ENCODE measurements at regions not wholly inside any gene's neighbourhood (a gene's known extent, or its start where the extent isn't known, plus 50 kb on each side); places are given as distances from the start of the nearest gene placed in this dataset.

- ATAC-seq (ENCODE audit: low read depth) (no peak), DNase-seq (ENCODE audit: low spot score) (peak; percentile 29)
- no peak overlapping the region for H3K4me3 ChIP-seq (ENCODE audit: severe bottlenecking)
- no peak overlapping the region for H3K27ac ChIP-seq (ENCODE audit: poor library complexity, severe bottlenecking)
- no peaks in the 10 kb centered on the region for H3K9me3 ChIP-seq (ENCODE audit: severe bottlenecking)
- no peaks in the 10 kb centered on the region for H3K27me3 ChIP-seq (ENCODE audit: insufficient read depth, poor library complexity, severe bottlenecking)
- H3K36me3 ChIP-seq (ENCODE audit: low read depth), result no peaks in the 10 kb centered on the region
- H3K4me1 ChIP-seq (ENCODE audit: insufficient read depth, poor library complexity, severe bottlenecking), result no peaks in the 10 kb centered on the region
- no peak for TF ChIP-seq CTCF (IDR thresholded peaks at IDR 0.05; ENCODE audit: poor library complexity, severe bottlenecking)
These were observed 261.2 kb downstream of the EIPR1 start for GRCh38 chr2:3116371-3116770.

DNA sequence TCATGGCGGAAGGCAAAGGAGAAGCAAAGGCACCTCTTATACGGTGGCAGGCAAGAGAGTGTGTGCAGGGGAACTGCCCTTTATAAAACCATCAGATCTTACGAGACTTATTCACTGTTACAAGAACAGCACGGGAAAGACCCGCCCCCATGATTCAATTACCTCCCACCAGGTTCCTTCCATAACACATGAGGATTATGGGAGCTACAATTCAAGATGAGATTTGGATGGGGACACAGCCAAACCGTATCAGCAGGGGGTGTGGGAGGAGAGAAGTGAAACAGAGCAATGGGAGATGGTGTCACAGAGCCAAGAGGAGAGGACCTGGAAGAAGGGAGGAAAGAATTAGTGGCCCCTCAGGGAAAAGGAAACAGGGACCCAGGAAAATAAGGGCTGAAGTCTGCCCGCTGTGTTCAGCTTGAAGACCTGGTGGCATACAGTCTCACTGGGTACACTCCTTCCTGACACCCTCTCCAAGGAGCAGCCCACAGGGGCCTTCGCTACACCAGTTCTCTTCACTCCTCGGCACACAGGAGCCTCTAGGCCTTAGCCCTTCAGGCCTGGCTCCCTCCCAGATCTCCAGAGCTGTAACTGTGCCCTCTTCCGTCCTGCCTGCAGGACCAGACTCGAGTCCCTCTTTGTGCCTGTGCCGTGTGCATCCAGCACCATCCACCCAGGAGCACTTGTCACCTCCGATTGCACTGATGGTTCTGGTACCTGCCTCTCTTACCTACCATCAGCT is 262.1 kb downstream of the EIPR1 start:
- ATAC-seq (ENCODE audit: low read depth), result no peak
- no peak for TF ChIP-seq CTCF (IDR thresholded peaks at IDR 0.05; ENCODE audit: poor library complexity, severe bottlenecking)
- no peak for DNase-seq (ENCODE audit: low spot score)

GRCh38 chr2:3114406-3115185 is 263.0 kb downstream of the EIPR1 start:
- no peak for TF ChIP-seq CTCF (IDR thresholded peaks at IDR 0.05; ENCODE audit: poor library complexity, severe bottlenecking)
- H3K27me3 ChIP-seq (ENCODE audit: insufficient read depth, poor library complexity, severe bottlenecking), result no peaks in the 10 kb centered on the region

More for the DNA sequence above, 262.1 kb downstream of the EIPR1 start:
- no peaks in the 10 kb centered on the region for H3K36me3 ChIP-seq (ENCODE audit: low read depth)
- H3K4me3 ChIP-seq (ENCODE audit: severe bottlenecking), result no peak overlapping the region
- H3K27ac ChIP-seq (ENCODE audit: poor library complexity, severe bottlenecking), result no peak overlapping the region
- no peaks in the 10 kb centered on the region for H3K27me3 ChIP-seq (ENCODE audit: insufficient read depth, poor library complexity, severe bottlenecking)
- H3K9me3 ChIP-seq (ENCODE audit: severe bottlenecking), result no peaks in the 10 kb centered on the region
- H3K4me1 ChIP-seq (ENCODE audit: insufficient read depth, poor library complexity, severe bottlenecking), result no peaks in the 10 kb centered on the region

GRCh38 chr2:3113769-3114168 is 263.8 kb downstream of the EIPR1 start:
- Histone ChIP-seq H3K36me3 (ENCODE audit: low read depth) (no peaks in the 10 kb centered on the region), H3K27me3 (ENCODE audit: insufficient read depth, poor library complexity, severe bottlenecking) (no peaks in the 10 kb centered on the region), H3K4me3 (ENCODE audit: severe bottlenecking) (no peak overlapping the region), H3K9me3 (ENCODE audit: severe bottlenecking) (no peaks in the 10 kb centered on the region), H3K27ac (ENCODE audit: poor library complexity, severe bottlenecking) (no peak overlapping the region), H3K4me1 (ENCODE audit: insufficient read depth, poor library complexity, severe bottlenecking) (no peaks in the 10 kb centered on the region)
- TF ChIP-seq CTCF (IDR thresholded peaks at IDR 0.05; ENCODE audit: poor library complexity, severe bottlenecking), result no peak
- DNase-seq (ENCODE audit: low spot score), result no peak
- no peak for ATAC-seq (ENCODE audit: low read depth)

More at GRCh38 chr2:3114406-3115185, 263.0 kb downstream of the EIPR1 start:
- DNase-seq (ENCODE audit: low spot score) (no peak), ATAC-seq (ENCODE audit: low read depth) (no peak)
- Histone ChIP-seq H3K9me3 (ENCODE audit: severe bottlenecking) (no peaks in the 10 kb centered on the region), H3K4me3 (ENCODE audit: severe bottlenecking) (no peak overlapping the region), H3K36me3 (ENCODE audit: low read depth) (no peaks in the 10 kb centered on the region), H3K27ac (ENCODE audit: poor library complexity, severe bottlenecking) (no peak overlapping the region), H3K4me1 (ENCODE audit: insufficient read depth, poor library complexity, severe bottlenecking) (no peaks in the 10 kb centered on the region)

Measured in RWPE2 (cell line).